Stimulated activated CD4-positive, alpha-beta T cell treated with anti-CD3 and anti-CD28 coated beads, Interleukin-12 subunit alpha, Interleukin-12 subunit beta, amount 100 ng/mL, for 24 hours (primary cell): ENCODE measurements at regions not wholly inside any gene's neighbourhood (a gene's known extent, or its start where the extent isn't known, plus 50 kb on each side); places are given as distances from the start of the nearest gene placed in this dataset.

Source experiments
- DNase-seq, 2 experiments: peaks; one replicate each; pipeline ENCODE4 v3.0.0-alpha.2; 2020; ENCODE audit warnings: low read depth in 2 of 2

- DNase-seq, result no peak
These were observed 238.7 kb upstream of the TMCO5A start for GRCh38 chr15:37695719-37696118.

GRCh38 chr15:37698679-37699078, 235.8 kb upstream of the TMCO5A start:
- no peak for DNase-seq

GRCh38 chr15:37701230-37701629, 233.2 kb upstream of the TMCO5A start:
- no peak for DNase-seq

- no peak for DNase-seq
These were observed 224.8 kb upstream of the TMCO5A start for GRCh38 chr15:37709669-37710068.

GRCh38 chr15:37715101-37715500, 219.3 kb upstream of the TMCO5A start:
- no peak for DNase-seq

GRCh38 chr15:37720267-37720666, 214.2 kb upstream of the TMCO5A start:
- DNase-seq, result no peak

- DNase-seq, result no peak
These were observed 203.2 kb upstream of the TMCO5A start for GRCh38 chr15:37731146-37731746.

- DNase-seq, result no peak
These were observed 200.8 kb upstream of the TMCO5A start for GRCh38 chr15:37733628-37734027.

- no peak for DNase-seq
These were observed 193.8 kb upstream of the TMCO5A start for GRCh38 chr15:37740623-37741141.

GRCh38 chr15:37743826-37744225, 190.6 kb upstream of the TMCO5A start:
- DNase-seq, result no peak

GRCh38 chr15:37744521-37744920, 189.9 kb upstream of the TMCO5A start:
- DNase-seq, result no peak

- no peak for DNase-seq
These were observed 183.0 kb upstream of the TMCO5A start for GRCh38 chr15:37751401-37751800.

- no peak for DNase-seq
These were observed 178.0 kb upstream of the TMCO5A start for GRCh38 chr15:37756407-37756806.

GRCh38 chr15:37758412-37758811, 176.0 kb upstream of the TMCO5A start:
- DNase-seq, result no peak

- DNase-seq, result peak in 1 of 2 experiments; percentile 8
These were observed 169.7 kb upstream of the TMCO5A start for GRCh38 chr15:37764733-37765191.

- DNase-seq, result no peak
These were observed 168.7 kb upstream of the TMCO5A start for GRCh38 chr15:37765786-37766185.

- DNase-seq, result no peak
These were observed 166.5 kb upstream of the TMCO5A start for GRCh38 chr15:37767841-37768455.

- DNase-seq, result no peak
These were observed 163.0 kb upstream of the TMCO5A start for GRCh38 chr15:37771465-37771864.

- DNase-seq, result no peak
These were observed 161.2 kb upstream of the TMCO5A start for GRCh38 chr15:37773111-37773860.

GRCh38 chr15:37774961-37775360, 159.5 kb upstream of the TMCO5A start:
- no peak for DNase-seq

- no peak for DNase-seq
These were observed 157.4 kb upstream of the TMCO5A start for GRCh38 chr15:37777006-37777405.

GRCh38 chr15:37783290-37783689, 151.2 kb upstream of the TMCO5A start:
- no peak for DNase-seq

- DNase-seq, result no peak
These were observed 146.1 kb upstream of the TMCO5A start for GRCh38 chr15:37788330-37788729.
